HL-60 (cell line): ENCODE measurements at regions not wholly inside any gene's neighbourhood (a gene's known extent, or its start where the extent isn't known, plus 50 kb on each side); places are given as distances from the start of the nearest gene placed in this dataset.

Source experiments
- CTCF ChIP-seq: IDR thresholded peaks from one replicate; pipeline ENCODE4 v1.5.1; 2011; ENCODE audit warnings: low read length, control low read depth, inconsistent platforms; ENCODE audit not compliant: insufficient read depth
- SPI1 ChIP-seq: IDR thresholded peaks from 2 replicates; pipeline ENCODE4 v1.6.1; 2012; ENCODE audit warnings: low read depth, mild to moderate bottlenecking, borderline replicate concordance

GRCh38 chr5:163633926-163634460 is 128.6 kb downstream of the MAT2B start:
- TF ChIP-seq CTCF (no peak), SPI1 (no peak)
